GM23248 (cell line): ENCODE measurements at regions not wholly inside any gene's neighbourhood (a gene's known extent, or its start where the extent isn't known, plus 50 kb on each side); places are given as distances from the start of the nearest gene placed in this dataset.
"Not testable (repeated sequence)": the region's sequence is repeated elsewhere in the genome, so short reads cannot be mapped to it uniquely, and the experiment has no call there.

Experiments
- EZH2 ChIP-seq: fragments of 200-600 bp; sonication (generic); IDR thresholded peaks from 2 replicates; pipeline ENCODE4 v1.6.1; 2018; ENCODE audit warnings: antibody characterized with exemption, mild to moderate bottlenecking; ENCODE audit not compliant: insufficient read depth, poor library complexity, severe bottlenecking
- EZH2phosphoT487 ChIP-seq: fragments of 200-600 bp; sonication (generic); IDR thresholded peaks from 2 replicates; pipeline ENCODE4 v1.6.1; 2018; ENCODE audit warnings: antibody characterized with exemption, moderate library complexity, mild to moderate bottlenecking, low read depth; ENCODE audit not compliant: insufficient read depth

DNA sequence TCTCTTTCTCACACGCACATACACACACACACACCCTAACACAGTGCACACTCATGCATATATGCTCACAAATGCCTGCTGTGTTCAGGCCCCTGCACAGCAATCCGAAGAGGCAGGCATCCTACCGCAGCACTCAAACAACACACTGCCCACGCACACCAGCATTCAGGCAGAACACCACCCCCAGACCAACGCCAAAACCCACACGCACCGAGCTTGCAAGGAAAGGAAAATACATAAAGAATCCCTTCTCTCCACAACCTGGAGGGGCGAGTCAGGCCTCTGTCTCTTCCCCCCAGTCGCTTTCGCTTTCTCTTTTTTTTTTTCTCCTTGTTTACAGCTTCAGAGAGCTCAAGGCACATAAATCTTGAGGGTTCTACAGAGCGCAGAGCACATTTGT is 968.4 kb upstream of the DEFB115 start:
- not testable (repeated sequence) for TF ChIP-seq EZH2phosphoT487, EZH2
